ENCODE measurements at regions not wholly inside any gene's neighbourhood (a gene's known extent, or its start where the extent isn't known, plus 50 kb on each side); places are given as distances from the start of the nearest gene placed in this dataset.

GRCh38 chr4:58551676-58552075 is 1441.5 kb upstream of the IGFBP7 start:
- no peak for DNase-seq

- no peak for DNase-seq
Observed at GRCh38 chr4:58543465-58543864, 1433.3 kb upstream of the IGFBP7 start.

GRCh38 chr4:58541926-58542325 is 1431.7 kb upstream of the IGFBP7 start:
- no peak for DNase-seq

GRCh38 chr4:58522765-58523382 is 1412.7 kb upstream of the IGFBP7 start:
- no peak for DNase-seq

GRCh38 chr4:58515226-58515625 is 1405.0 kb upstream of the IGFBP7 start:
- DNase-seq: no peak

GRCh38 chr4:58514299-58514698 is 1404.1 kb upstream of the IGFBP7 start:
- no peak for DNase-seq

- DNase-seq: no peak
Observed at GRCh38 chr4:58510652-58511051, 1400.5 kb upstream of the IGFBP7 start.

- no peak for DNase-seq
Observed at GRCh38 chr4:58507079-58507478, 1396.9 kb upstream of the IGFBP7 start.

GRCh38 chr4:58502839-58503238 is 1392.7 kb upstream of the IGFBP7 start:
- DNase-seq: no peak

- DNase-seq: no peak
Observed at GRCh38 chr4:58499182-58499581, 1389.0 kb upstream of the IGFBP7 start.

GRCh38 chr4:58491620-58492019 is 1381.4 kb upstream of the IGFBP7 start:
- DNase-seq: no peak

GRCh38 chr4:58477950-58478349 is 1367.8 kb upstream of the IGFBP7 start:
- DNase-seq: no peak

- DNase-seq: no peak
Observed at GRCh38 chr4:58477513-58477912, 1367.3 kb upstream of the IGFBP7 start.

- DNase-seq: no peak
Observed at GRCh38 chr4:58475097-58475496, 1364.9 kb upstream of the IGFBP7 start.

GRCh38 chr4:58465031-58465430 is 1354.8 kb upstream of the IGFBP7 start:
- DNase-seq: no peak

GRCh38 chr4:58456727-58457384 is 1346.7 kb upstream of the IGFBP7 start:
- DNase-seq: no peak

- no peak for DNase-seq
Observed at GRCh38 chr4:58453956-58454355, 1343.8 kb upstream of the IGFBP7 start.

GRCh38 chr4:58451707-58452106 is 1341.5 kb upstream of the IGFBP7 start:
- DNase-seq: no peak

- DNase-seq: no peak
Observed at GRCh38 chr4:58435871-58436270, 1325.7 kb upstream of the IGFBP7 start.

- DNase-seq: no peak
Observed at GRCh38 chr4:58413849-58414248, 1303.7 kb upstream of the IGFBP7 start.

GRCh38 chr4:58411904-58412303 is 1301.7 kb upstream of the IGFBP7 start:
- no peak for DNase-seq

GRCh38 chr4:58406762-58407161 is 1296.6 kb upstream of the IGFBP7 start:
- DNase-seq: no peak

- DNase-seq: no peak
Observed at GRCh38 chr4:58368221-58368620, 1258.0 kb upstream of the IGFBP7 start.

GRCh38 chr4:58360354-58361133 is 1250.4 kb upstream of the IGFBP7 start:
- no peak for DNase-seq
